Mucosa of gallbladder (tissue), 1 donor: ENCODE measurements at regions not wholly inside any gene's neighbourhood (a gene's known extent, or its start where the extent isn't known, plus 50 kb on each side); places are given as distances from the start of the nearest gene placed in this dataset.
"Not testable (repeated sequence)": the region's sequence is repeated elsewhere in the genome, so short reads cannot be mapped to it uniquely, and the experiment has no call there.

Experiments used
- DNase-seq: peaks from one replicate; pipeline ENCODE4 v3.0.0-alpha.2; 2020; ENCODE audit warnings: low spot score
- donor health status: DM: no; HTN: no; CAD: no.

DNA sequence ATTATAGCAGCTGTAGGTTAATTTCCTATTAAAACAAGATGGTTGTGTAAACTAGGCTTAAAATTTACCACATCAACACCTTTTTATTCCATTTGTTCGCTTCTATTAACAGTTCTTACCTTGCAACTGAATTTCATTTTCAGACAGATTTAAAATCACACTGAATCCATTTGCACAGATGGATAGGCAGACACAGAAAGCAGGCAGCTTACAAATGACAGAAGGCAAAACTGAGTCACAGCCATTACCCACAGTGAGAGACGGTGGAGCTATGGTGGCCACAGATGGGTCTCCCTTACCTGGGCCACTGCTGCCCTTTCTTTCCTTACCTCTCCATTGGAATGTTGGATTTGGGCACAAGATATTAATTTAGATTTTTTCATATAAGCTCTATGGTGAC is 1567.8 kb upstream of the SLC10A2 start:
- DNase-seq = no peak

DNA sequence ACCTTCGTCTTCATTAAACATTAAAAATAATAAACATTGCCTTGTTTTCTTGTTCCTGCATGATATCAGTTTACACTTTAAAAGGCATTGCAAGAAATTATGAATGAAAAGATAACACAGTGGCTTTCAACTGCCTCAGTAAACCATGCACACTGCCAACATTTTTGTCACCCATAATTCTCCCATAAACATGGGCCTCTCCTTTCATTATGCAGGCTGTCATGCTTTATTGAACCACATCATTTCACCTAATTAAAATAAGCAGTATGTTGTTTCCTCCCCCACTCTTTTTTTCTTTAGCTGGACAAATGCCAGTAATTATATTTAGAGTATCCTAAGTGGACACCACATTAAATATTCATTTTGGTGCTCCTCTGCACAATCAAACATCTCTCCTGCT is 1566.5 kb upstream of the SLC10A2 start:
- no peak for DNase-seq

DNA sequence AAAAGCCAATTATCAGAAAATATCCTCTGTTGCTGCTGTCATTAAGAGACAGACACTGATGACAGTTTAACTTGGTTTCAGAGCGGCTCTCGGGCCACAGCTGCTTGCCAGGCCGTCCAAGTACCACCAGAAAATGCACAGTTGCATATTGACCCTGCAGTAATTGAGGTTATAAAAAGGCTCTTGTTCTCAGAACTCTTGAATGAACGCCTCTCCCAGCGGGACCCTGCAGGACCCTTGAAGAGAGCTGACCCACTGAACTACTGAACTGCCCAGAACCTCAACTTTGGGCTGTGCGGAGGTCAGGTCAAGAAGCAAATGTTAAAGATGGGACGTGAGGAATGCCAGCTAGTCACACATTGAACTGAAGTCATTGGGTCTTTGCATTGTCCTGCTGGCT is 1559.0 kb upstream of the SLC10A2 start:
- no peak for DNase-seq

DNA sequence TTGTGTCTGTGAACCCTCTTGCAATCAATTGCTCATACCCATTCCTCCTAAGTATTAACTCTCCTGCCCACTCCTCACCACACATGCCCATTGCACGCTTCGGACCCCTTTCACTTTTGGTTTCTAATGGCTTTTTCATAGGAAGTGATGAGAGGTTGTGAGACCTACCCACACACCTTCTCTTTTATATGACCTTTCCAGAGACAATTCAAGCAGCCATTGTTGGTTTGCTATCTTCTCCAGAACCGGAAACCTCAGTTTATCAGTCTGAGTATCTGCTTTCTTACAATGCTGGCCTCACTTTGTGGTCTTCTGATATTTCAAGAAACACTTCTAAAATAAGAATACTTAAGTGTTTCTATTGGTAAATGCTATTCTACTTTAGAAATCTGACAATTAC is 1550.8 kb upstream of the SLC10A2 start:
- no peak for DNase-seq

DNA sequence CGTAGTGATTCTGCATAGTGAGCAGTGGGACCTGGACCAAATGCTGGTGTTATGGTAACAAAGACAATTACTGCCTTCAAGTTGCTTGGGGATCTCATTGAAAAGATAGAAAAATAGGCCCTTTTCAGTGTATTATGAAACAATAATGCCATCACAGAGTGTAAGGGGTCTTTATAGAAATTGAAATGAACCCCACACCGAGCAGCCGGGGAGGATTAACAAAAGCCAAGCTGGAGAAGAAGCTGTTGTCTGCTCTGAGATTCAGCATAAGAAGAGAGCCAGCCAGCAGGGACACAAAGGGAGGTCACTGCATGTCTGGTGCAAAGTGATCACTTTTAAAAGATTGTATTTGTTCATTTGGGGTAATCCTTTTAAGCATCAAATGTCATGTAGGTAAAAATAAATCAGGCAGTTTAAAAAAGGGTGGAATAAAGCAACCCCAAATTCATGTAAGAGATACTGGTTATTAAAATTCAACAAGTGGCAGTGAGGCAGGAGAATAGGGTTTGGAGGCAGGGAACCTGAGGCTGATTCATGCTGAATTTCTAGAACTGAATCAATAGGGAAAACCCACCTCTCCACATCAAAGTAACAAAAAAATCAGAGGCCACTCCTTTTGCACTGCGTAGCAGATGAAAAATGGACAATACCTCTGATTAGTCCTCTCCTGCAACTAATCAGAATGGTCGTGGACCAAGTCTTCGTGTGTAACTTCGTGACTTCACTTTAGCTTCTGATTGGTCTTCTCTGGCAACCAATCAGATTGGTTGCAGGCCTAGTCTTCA is 1548.3 kb upstream of the SLC10A2 start:
- no peak for DNase-seq

DNA sequence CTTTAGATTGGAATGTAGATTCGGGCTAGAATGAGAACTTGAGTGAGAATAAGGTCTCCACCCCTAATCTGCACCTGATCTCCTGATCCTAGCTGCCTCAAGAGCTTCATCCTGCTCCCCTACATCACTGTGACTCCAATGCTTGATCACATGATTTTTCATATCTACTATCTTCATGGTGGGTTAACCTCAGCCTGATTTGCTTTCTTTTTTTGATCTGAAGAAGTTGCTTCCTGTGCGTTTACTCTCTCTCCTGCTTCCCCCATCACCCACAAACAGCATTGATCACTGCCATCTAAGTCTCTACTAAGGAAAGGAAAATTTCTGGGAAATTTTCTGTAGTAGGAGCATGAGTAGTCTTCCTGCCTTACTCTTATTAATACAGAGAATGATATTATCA is 1542.1 kb upstream of the SLC10A2 start:
- DNase-seq = no peak

DNA sequence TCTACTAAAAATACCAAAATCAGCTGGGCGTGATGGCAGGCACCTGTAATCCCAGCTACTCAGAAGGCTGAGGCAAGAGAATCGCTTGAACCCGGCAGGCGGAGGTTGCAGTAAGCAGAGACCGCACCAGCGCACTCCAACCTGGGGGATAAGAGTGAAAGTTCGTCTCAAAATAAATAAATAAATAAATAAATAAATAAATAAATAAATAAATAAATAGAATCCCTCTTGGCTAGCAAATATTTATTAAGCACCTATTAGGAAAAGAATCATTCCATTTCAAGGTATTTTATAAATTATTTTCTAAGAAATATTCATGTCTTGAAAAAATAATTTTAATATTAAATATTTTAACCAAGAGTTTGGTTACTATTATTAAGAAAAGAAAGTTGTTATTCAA is 1539.2 kb upstream of the SLC10A2 start:
- not testable (repeated sequence) for DNase-seq

DNA sequence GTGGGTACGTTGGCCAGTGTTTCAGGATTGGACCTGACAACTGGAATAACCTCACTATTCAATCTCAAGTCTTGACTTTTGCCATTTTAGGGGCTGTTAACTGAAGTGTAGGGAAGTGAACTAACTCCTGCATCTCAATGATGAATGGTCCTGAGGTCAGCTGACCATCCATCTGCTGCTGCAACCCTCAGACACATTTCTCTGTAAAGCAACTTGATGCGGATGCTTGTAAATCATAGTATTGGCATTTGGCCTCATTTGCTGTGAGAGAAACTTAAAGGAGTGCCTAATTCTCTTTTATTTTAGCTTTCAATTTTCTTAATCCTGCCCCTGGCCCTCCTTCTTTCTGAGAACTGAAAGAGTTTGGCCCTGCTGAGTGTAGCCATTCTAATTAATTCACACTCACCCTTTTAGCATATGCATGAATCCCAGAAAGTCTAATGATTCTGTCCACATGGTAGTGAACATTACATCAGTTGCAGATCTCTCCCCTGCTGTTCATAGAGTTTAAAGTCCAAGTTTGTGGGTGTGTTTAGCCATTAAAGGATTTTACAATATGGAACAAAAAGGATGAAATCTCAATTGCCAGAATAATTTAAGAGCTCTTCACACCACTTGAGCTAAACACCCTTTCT is 1531.4 kb upstream of the SLC10A2 start:
- no peak for DNase-seq

DNA sequence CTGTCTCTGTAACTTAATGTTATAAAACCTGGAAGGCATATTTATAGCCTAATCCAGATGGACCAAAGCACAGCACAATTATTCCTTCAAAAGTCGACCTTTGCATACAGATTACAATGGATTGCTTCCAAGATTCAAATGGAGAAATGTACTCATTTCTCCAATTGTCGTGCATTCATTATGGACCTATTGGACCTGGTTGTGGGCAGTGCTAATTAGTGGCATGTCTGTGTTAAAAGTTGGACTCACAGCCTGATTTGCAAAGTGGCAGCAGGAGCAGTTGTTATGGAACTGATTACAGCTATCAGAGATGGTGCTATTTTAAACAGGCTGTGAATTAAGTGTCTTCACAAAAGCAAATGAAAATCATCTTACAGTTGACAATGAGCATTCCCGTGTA is 1529.3 kb upstream of the SLC10A2 start:
- DNase-seq = no peak

DNA sequence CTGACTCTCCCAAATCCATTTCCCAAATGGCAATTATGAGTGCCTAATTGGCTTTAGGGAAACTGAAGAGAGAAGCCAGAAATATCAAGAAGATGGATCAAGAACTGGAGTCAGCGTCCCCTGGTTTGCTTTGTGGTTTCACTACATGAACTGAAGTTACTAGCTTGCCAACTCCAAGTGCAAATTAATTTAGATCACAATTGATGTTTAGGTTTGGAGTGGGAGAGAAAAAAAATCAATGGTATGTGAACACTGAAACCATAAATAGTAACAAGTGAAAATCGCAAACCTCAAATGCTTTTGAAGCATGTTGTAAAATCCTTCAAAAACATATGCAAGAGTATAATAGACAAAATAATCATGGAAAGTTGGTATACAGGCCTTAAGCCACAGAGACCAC is 1528.6 kb upstream of the SLC10A2 start:
- no peak for DNase-seq

DNA sequence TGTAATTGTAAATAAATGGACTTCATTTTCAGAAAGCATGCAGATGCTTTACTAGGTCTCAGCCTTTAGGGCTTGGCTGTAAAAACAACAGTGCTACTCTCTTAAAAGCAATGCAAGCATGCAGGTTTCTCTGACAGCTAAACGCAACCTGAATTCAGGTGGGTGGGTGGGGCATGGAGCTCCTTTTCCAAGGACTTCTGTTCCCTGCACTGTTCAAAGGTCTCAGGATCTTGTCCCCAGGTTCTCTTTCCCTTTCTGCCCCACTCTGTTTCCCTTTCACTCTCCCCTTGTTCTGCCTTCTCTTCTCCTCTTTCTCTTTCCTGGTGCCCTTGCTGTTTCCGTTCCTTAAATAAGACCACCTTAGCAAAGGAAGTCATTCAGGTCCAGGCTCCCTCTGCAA is 1527.5 kb upstream of the SLC10A2 start:
- DNase-seq = no peak

DNA sequence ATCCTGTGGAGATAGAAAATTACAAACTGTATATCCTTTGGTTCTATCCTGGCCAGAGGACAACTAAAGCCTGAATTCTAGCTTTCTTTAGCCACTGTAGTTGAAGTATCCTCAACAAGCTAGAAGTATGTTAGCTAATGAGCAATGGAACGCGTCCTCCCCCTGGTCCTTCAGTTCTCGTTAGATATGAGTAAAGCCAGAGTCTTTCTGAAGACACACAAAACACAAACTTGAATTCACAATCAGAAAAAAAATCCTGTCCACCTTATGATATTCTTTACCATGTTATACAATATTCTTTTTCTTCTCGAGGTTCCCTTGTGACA is 1527.0 kb upstream of the SLC10A2 start:
- DNase-seq = no peak

DNA sequence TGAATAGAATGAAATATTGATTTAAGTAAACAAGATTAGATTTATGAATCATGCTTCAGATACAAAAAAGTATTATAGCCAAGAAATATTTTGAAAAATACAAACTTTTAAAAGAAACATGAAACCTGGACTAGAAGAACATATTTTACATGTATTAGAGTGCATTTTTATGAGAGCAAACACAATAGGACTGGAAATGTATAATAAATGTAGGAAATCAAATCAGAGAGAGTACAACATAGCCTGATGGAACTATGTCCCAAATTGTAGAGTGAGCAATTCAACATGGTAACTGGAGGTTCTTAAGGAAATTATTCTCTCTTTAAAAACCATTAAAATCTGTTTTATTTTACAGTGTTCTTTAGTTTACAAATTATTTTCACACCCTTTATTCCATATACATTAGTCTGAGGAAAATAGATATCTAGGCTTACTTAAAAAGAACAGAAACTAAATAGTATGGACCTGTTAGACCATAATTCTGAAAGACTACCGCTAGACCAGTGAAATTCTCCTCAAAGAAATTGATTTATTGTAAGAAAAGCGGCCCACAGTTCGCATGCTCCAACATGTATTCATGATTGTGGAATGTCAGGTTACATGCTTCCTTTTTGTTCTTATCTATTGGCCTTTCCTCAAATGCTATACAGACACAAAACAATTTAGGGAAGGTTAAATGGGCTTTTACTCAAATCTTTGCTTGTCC is 1526.5 kb upstream of the SLC10A2 start:
- DNase-seq = no peak

DNA sequence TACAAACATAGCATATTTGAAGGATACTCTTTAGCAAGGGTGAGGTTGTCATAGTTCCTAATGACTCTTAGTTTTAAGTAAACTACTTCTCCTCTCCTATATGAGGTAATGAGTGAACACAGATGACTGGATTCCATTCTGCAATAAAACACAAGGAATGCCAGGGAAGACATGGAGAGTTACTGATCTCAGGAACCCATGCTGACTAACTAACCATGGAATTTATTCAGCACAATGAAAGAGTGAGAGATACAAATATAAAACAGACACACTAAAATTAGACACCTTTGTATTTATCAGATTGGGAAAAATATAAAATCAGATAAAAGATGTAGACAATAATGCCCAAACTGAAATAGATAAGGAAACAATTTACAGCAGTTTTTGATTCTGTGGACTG is 1525.9 kb upstream of the SLC10A2 start:
- no peak for DNase-seq

DNA sequence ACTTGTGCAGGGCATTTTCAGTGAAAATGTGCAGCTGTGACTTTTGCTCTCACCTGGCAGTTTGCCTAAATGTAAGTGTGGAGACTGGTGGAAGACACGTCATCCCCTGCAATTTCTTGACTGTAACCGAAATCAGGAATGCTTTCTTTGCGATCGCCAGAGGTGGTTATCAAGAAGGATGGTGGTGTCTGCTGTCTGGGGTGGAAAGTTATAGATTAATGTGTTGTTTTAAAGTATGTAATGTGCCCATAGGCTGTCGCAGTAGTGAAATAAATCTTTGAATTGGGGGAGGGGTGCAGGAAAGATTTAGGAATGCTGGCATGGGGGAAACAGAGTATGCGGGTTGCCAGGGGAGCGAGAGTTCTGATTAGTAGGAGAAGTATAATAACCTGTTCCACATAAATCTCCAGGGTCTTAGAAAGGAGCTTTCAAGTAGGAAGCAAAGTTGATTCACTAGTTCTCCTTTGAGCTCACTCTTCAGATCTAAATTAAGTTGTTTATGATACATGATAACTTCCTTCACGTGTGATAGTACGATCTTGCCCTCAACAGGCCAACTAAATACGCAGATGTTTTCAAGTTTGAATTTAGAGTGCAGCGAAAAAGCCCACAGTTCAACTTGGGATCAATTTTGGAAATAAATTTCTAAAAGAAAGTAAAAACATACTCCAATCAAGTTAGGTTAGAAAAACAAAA is 1520.0 kb upstream of the SLC10A2 start:
- DNase-seq = no peak

DNA sequence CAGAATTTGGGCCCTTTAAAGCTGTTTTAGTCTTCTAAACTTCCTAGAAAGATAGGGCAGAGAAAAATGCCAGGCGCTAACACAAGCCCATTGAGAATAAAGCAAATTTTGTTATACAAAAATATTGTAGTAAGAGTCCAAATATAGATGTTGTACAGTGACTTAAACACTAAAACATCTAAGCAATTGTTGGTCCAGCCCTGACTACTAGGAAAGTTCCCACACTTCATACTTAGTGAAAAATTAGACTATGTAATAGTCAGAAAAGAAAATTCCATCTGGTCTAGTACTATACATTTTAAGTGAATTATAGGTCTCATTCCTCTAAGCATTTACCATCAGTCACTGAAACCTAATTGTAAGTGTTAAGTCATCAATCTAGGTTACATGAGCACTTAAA is 1518.3 kb upstream of the SLC10A2 start:
- DNase-seq = no peak

DNA sequence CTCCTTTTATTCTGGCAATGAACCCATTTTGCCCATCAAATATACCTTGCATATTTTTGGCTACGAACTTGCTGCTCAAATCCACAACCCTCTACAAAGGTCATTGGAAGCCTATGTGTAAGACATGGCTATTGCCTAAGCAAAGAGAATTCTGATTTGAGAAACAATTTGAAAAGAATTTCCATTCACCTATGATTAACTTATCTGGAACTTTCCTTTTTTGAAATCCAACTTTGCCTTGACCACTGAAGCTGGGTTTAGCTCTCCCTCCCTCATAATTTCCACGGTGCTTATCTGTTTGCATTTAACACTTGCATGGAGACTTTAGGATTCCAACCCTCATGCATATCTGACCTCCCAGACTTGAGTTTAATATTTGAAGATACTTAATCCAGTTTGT is 1514.7 kb upstream of the SLC10A2 start:
- DNase-seq = no peak

DNA sequence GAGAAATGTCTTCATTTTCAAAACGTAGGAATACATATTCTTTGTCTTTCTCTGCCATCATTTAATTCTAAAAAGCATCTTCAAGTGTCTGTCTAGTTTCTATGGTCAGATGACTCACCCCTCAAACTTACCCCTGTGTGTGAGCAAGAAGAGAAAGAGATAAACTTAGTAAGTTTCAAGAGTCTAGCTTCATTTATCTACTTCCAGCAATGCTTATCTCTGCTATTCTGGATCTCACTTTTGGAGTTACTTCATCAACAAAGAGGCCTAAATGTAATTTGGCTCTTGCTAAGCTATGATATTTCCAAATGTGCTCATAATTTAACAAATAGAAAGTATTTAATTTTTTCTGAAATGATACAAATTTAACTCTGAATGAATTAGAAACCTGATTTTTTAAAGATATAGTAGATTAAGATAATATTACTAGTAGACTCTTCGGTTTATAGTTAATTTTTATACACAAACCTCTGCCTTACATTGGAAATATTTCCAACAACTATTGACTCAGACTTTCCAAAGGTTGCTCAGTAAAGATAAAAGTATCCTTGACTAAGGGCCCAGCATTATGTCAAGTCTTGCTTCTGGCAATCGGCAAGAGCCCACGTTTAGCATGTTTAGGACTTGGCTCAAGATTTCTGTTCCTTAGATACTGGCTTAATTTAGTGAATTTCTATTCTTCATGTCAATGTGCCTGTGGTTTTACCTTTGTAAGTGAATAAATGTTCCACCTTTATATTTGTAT is 1511.0 kb upstream of the SLC10A2 start:
- no peak for DNase-seq

DNA sequence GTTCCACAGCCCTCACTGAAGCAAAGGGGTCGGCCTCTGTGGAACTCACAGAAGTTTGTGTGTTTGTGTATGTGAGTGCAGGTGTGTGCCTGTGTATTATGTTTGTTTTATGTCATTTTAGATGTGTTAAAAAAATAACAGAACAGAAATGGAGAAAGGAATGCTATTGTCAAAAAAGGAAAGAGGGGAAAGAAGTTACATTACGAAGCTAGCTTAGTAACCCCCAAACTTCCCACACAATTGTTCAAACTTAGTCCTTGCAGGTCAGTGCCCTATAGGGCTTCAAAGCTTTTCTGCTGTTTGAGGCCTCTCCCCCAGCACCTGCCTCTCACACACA is 1505.6 kb upstream of the SLC10A2 start:
- no peak for DNase-seq

DNA sequence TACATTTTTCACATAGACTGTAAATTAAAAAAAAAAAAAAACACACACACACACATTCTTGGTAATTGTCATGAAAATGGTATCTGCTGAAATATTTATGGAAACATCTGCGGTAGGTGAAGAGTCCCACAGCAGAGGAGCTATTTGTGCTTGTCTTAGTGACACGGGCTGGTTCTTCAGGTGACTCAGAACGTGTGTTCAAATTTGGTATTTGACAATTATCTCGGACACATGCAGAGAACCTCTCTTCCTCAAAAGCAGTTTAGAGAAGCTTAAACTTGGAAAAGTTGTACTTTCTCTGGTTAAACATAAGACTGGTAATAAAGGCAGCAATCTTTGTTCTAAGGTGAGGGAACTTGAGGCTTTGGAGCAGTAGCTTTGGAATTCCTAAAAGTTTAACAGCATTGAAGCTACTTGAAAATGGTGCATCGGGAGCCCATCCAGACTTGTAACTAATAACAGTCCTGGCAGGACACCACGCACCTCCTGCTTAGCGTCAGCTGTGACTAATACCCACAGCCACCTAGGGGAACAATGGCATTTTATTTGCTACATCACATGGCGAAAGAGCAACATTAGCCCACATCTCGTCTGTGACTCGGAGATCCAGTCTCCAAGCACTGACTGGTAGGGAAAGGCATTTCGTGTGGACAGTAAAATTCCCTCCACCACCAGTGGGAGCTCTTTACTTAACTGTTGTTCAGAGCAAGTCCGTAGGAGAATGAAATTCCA is 1505.1 kb upstream of the SLC10A2 start:
- peak; percentile 77 for DNase-seq

DNA sequence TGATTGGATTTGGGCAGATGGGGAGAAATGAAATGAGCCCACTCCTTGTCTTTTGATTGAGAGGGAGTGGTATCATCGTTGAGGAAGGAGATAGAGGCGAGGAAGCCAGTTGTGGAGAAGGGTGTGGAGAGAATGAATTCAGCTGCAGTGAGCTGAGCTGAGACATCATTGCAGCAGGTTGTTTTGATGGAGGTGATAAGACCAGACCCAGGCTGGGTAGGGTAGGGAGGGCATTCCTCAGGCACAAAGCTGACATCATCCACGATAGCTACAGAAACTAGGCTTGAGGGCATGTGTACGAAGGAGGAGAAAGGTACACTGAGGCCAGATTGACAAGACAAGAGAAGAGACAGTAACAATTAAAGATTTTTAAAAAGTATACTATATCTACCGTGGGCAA is 1500.9 kb upstream of the SLC10A2 start:
- no peak for DNase-seq
